WTC11 (cell line): ENCODE measurements at regions not wholly inside any gene's neighbourhood (a gene's known extent, or its start where the extent isn't known, plus 50 kb on each side); places are given as distances from the start of the nearest gene placed in this dataset.

Experiments used
- ATAC-seq: fragments of 200-7000 bp; cut with Tn5 transposase; 2 replicates; pipeline ENCODE4 v1.10.0; 2021; ENCODE audit warnings: mild to moderate bottlenecking, moderate library complexity
- CTCF ChIA-PET: fragments of 300-600 bp; sonication (Branson Sonifier 250); formaldehyde crosslinking; loops from one replicate; lab custom pipeline; 2021; ENCODE audit warnings: antibody characterized with exemption; lab: Charles Lee
- POLR2A ChIA-PET: fragments of 350-600 bp; sonication (Branson Sonifier 250); formaldehyde crosslinking; loops from one replicate; lab custom pipeline; 2021; ENCODE audit warnings: antibody characterized with exemption; lab: Charles Lee
- DNase-seq: peaks from one replicate; pipeline ENCODE4 v3.0.0; 2021; ENCODE audit warnings: low spot score
- H3K27ac Mint-ChIP-seq: 2 replicates; pipeline ENCODE4 v1.8.0; 2021; ENCODE audit warnings: mixed read lengths
- H3K27me3 Mint-ChIP-seq: 2 replicates; pipeline ENCODE4 v1.8.0; 2021; ENCODE audit warnings: low read depth, mild to moderate bottlenecking, moderate library complexity, mixed read lengths
- H3K36me3 Mint-ChIP-seq: 2 replicates; pipeline ENCODE4 v1.8.0; 2021; ENCODE audit warnings: mixed read lengths
- H3K4me1 Mint-ChIP-seq: 2 replicates; pipeline ENCODE4 v1.8.0; 2022; ENCODE audit warnings: mixed read lengths
- H3K4me3 Mint-ChIP-seq: 2 replicates; pipeline ENCODE4 v1.8.0; 2021; ENCODE audit warnings: mild to moderate bottlenecking, moderate library complexity, mixed read lengths
- H3K9me3 Mint-ChIP-seq: 2 replicates; pipeline ENCODE4 v1.8.0; 2021; ENCODE audit warnings: mixed read lengths
- ATF6 ChIP-seq: sonication (generic); formaldehyde crosslinking; IDR thresholded peaks from 2 replicates; pipeline ENCODE4 v1.8.1; 2023; ENCODE audit warnings: mild to moderate bottlenecking, missing genetic modification reagents
- CBFB ChIP-seq: sonication (generic); formaldehyde crosslinking; IDR thresholded peaks from 2 replicates; pipeline ENCODE4 v1.8.1; 2022; ENCODE audit warnings: mild to moderate bottlenecking, low read depth, missing genetic modification reagents
- E2F4 ChIP-seq: sonication (generic); formaldehyde crosslinking; IDR thresholded peaks from 2 replicates; pipeline ENCODE4 v1.8.1; 2022; ENCODE audit warnings: low read depth, mild to moderate bottlenecking, moderate library complexity, missing genetic modification reagents, borderline replicate concordance
- ELF4 ChIP-seq: sonication (generic); formaldehyde crosslinking; IDR thresholded peaks from 2 replicates; pipeline ENCODE4 v1.8.1; 2022; ENCODE audit warnings: low read depth, mild to moderate bottlenecking, moderate library complexity, missing genetic modification reagents
- GABPB1 ChIP-seq: sonication (generic); formaldehyde crosslinking; IDR thresholded peaks from 2 replicates; pipeline ENCODE4 v1.8.1; 2023; ENCODE audit warnings: mild to moderate bottlenecking, missing genetic modification reagents
- GRHL2 ChIP-seq: fragments of 250-450 bp; sonication (Bioruptor Pico); IDR thresholded peaks from 2 replicates; pipeline ENCODE4 v1.8.0; 2022; ENCODE audit warnings: mild to moderate bottlenecking, moderate library complexity; ENCODE audit not compliant: insufficient replicate concordance, severe bottlenecking
- JAZF1 ChIP-seq: fragments of 250-450 bp; sonication (Bioruptor Pico); IDR thresholded peaks from 2 replicates; pipeline ENCODE4 v1.9.0; 2021; ENCODE audit warnings: moderate library complexity, mild to moderate bottlenecking, inconsistent platforms
- NFATC4 ChIP-seq: fragments of 250-450 bp; sonication (Bioruptor Pico); IDR thresholded peaks from 2 replicates; pipeline ENCODE4 v1.9.0; 2021; ENCODE audit warnings: mild to moderate bottlenecking
- NR1H2 ChIP-seq: sonication (generic); formaldehyde crosslinking; IDR thresholded peaks from 2 replicates; pipeline ENCODE4 v1.9.0; 2021; ENCODE audit warnings: mild to moderate bottlenecking, moderate library complexity, missing genetic modification reagents
- NR3C1 ChIP-seq: sonication (generic); formaldehyde crosslinking; conservative IDR thresholded peaks from 2 replicates; pipeline ENCODE4 v1.8.1; 2023; ENCODE audit warnings: low read depth, mild to moderate bottlenecking, missing genetic modification reagents
- TCF7 ChIP-seq: sonication (generic); formaldehyde crosslinking; IDR thresholded peaks from 2 replicates; pipeline ENCODE4 v1.8.0; 2022; ENCODE audit warnings: mild to moderate bottlenecking, low read depth, missing genetic modification reagents, moderate library complexity
- TEAD4 ChIP-seq: sonication (generic); formaldehyde crosslinking; IDR thresholded peaks from 2 replicates; pipeline ENCODE4 v1.8.0; 2022; ENCODE audit warnings: mild to moderate bottlenecking, missing genetic modification reagents
- TP53 ChIP-seq: sonication (generic); formaldehyde crosslinking; IDR thresholded peaks from 2 replicates; pipeline ENCODE4 v1.8.1; 2023; ENCODE audit warnings: mild to moderate bottlenecking, missing genetic modification reagents
- USF1 ChIP-seq: sonication (generic); formaldehyde crosslinking; IDR thresholded peaks from 2 replicates; pipeline ENCODE4 v1.8.0; 2022; ENCODE audit warnings: mild to moderate bottlenecking, missing genetic modification reagents
- ZNF317 ChIP-seq: sonication (generic); formaldehyde crosslinking; IDR thresholded peaks from 2 replicates; pipeline ENCODE4 v1.8.1; 2023; ENCODE audit warnings: low read depth, mild to moderate bottlenecking, moderate library complexity, missing genetic modification reagents, borderline replicate concordance
- ZNF423 ChIP-seq: fragments of 250-450 bp; sonication (Bioruptor Pico); IDR thresholded peaks from 2 replicates; pipeline ENCODE4 v2.1.2; 2022; ENCODE audit warnings: mild to moderate bottlenecking, moderate library complexity
- ZNF512 ChIP-seq: sonication (generic); formaldehyde crosslinking; IDR thresholded peaks from 2 replicates; pipeline ENCODE4 v1.8.1; 2022; ENCODE audit warnings: missing genetic modification reagents, borderline replicate concordance
- TF ChIP-seq, protein P1 (sequence below): sonication (generic); formaldehyde crosslinking; IDR thresholded peaks from 2 replicates; pipeline ENCODE4 v1.8.1; 2023; ENCODE audit warnings: mild to moderate bottlenecking, missing genetic modification reagents, moderate library complexity
- TF ChIP-seq, protein P2 (sequence below): sonication (generic); formaldehyde crosslinking; IDR thresholded peaks from 2 replicates; pipeline ENCODE4 v1.8.0; 2023; ENCODE audit warnings: mild to moderate bottlenecking, missing genetic modification reagents
- TF ChIP-seq, protein P3 (sequence below): fragments of 250-450 bp; sonication (Bioruptor Pico); IDR thresholded peaks from 2 replicates; pipeline ENCODE4 v1.9.0; 2021; ENCODE audit warnings: mild to moderate bottlenecking
- TF ChIP-seq, protein P4 (sequence below): sonication (generic); formaldehyde crosslinking; IDR thresholded peaks from 2 replicates; pipeline ENCODE4 v1.8.1; 2023; ENCODE audit warnings: mild to moderate bottlenecking, moderate library complexity, missing genetic modification reagents

DNA sequence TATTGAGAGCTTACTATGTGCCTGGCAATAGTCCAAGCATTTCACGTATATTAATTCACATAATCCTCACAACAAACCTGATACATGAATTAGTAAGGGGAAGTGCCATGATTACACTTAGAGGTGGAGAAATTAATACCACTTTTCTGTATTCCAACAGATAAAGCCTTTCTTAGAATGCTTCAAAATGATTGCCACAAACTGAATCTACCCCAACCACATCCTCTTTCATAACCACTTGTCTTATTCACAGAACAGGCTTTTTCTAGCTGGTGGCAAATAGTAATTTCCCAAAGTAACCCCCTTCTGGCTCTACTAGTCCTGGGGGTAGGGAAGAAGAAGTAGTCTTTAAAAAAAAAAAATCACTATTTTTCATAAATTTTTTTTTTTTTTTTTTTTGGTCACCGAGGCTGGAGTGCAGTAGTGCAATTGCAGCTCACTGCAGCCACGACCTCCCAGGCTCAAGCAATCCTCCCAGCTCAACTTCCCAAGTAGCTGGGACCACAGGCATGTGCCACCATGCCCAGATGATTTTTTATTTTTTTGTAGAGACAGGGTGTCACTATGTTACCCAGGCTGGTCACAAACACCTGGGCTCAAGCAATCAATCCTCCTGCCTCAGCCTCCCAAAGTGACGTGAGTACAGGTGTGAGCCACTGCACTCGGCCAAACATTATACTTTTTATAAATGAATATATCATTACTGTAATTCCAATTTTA is 59.0 kb upstream of the ARID2 start:
- CTCF ChIA-PET: interaction anchor here (0.6 kb wide), 1 partner anchor 455 kb away, joined by 4 read pairs; no protein-coding TSS in a partner anchor
- Mint-ChIP-seq H3K27ac (no peak overlapping the region), H3K4me3 (no peak overlapping the region), H3K9me3 (peaks cover 4% of the 10 kb centered on the region; the same call in 1 of the 2 replicates), H3K27me3 (no peaks in the 10 kb centered on the region)
- TF ChIP-seq, protein P1, sequence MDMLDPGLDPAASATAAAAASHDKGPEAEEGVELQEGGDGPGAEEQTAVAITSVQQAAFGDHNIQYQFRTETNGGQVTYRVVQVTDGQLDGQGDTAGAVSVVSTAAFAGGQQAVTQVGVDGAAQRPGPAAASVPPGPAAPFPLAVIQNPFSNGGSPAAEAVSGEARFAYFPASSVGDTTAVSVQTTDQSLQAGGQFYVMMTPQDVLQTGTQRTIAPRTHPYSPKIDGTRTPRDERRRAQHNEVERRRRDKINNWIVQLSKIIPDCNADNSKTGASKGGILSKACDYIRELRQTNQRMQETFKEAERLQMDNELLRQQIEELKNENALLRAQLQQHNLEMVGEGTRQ (CRISPR knock-in tag): no peak
- TF ChIP-seq TP53 (CRISPR knock-in tag): no peak
- TF ChIP-seq TEAD4 (CRISPR knock-in tag): no peak
- TF ChIP-seq NR1H2 (CRISPR knock-in tag): no peak
- TF ChIP-seq, protein P2, sequence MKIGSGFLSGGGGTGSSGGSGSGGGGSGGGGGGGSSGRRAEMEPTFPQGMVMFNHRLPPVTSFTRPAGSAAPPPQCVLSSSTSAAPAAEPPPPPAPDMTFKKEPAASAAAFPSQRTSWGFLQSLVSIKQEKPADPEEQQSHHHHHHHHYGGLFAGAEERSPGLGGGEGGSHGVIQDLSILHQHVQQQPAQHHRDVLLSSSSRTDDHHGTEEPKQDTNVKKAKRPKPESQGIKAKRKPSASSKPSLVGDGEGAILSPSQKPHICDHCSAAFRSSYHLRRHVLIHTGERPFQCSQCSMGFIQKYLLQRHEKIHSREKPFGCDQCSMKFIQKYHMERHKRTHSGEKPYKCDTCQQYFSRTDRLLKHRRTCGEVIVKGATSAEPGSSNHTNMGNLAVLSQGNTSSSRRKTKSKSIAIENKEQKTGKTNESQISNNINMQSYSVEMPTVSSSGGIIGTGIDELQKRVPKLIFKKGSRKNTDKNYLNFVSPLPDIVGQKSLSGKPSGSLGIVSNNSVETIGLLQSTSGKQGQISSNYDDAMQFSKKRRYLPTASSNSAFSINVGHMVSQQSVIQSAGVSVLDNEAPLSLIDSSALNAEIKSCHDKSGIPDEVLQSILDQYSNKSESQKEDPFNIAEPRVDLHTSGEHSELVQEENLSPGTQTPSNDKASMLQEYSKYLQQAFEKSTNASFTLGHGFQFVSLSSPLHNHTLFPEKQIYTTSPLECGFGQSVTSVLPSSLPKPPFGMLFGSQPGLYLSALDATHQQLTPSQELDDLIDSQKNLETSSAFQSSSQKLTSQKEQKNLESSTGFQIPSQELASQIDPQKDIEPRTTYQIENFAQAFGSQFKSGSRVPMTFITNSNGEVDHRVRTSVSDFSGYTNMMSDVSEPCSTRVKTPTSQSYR (CRISPR knock-in tag): no peak
- TF ChIP-seq USF1: no peak
- TF ChIP-seq ZNF512 (CRISPR knock-in tag): no peak
- no peak for TF ChIP-seq ZNF317 (CRISPR knock-in tag)
- TF ChIP-seq GABPB1 (CRISPR knock-in tag): no peak
- no peak for TF ChIP-seq ELF4
- no peak for TF ChIP-seq JAZF1 (CRISPR knock-in tag)
- no peak for TF ChIP-seq ZNF423 (CRISPR knock-in tag)
- TF ChIP-seq, all 79 proteins: peak for 0
- DNase-seq: no peak
- Mint-ChIP-seq H3K4me1 (peaks cover 3% of the 10 kb centered on the region), H3K36me3 (no peaks in the 10 kb centered on the region)
- POLR2A ChIA-PET: no interaction called here
- no peak for ATAC-seq

DNA sequence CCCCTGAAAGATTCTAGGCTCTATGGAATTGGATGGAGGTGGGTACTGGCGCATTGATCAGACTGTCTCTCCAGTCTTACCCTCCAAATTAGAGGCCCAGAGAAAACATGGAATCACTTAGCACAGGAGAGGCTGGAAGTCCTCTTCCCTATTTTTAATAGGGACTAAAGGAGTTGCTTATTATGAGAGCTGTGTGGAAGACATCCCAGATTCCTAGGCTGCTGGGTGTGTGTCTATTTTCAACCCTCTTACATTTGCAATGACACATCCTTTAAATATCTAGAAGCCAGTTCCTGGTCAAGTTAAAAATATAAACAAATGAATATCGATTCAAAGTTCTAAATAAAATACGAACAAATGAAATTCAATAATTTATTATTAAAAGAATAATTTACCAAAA is 58.3 kb upstream of the ARID2 start:
- ATAC-seq (no peak), DNase-seq (no peak)
- Mint-ChIP-seq H3K4me1 (peaks cover 3% of the 10 kb centered on the region), H3K9me3 (peaks cover 2% of the 10 kb centered on the region; the same call in 1 of the 2 replicates), H3K27ac (no peak overlapping the region), H3K36me3 (no peaks in the 10 kb centered on the region), H3K4me3 (no peak overlapping the region), H3K27me3 (no peaks in the 10 kb centered on the region)
- ChIA-PET POLR2A (no interaction called here), CTCF (no interaction called here)
- TF ChIP-seq ATF6: no peak
- no peak for TF ChIP-seq E2F4 (CRISPR knock-in tag)
- no peak for TF ChIP-seq GRHL2
- TF ChIP-seq NFATC4 (CRISPR knock-in tag): no peak
- TF ChIP-seq NR3C1 (CRISPR knock-in tag): no peak
- TF ChIP-seq TCF7 (CRISPR knock-in tag): no peak
- TF ChIP-seq, protein P3, sequence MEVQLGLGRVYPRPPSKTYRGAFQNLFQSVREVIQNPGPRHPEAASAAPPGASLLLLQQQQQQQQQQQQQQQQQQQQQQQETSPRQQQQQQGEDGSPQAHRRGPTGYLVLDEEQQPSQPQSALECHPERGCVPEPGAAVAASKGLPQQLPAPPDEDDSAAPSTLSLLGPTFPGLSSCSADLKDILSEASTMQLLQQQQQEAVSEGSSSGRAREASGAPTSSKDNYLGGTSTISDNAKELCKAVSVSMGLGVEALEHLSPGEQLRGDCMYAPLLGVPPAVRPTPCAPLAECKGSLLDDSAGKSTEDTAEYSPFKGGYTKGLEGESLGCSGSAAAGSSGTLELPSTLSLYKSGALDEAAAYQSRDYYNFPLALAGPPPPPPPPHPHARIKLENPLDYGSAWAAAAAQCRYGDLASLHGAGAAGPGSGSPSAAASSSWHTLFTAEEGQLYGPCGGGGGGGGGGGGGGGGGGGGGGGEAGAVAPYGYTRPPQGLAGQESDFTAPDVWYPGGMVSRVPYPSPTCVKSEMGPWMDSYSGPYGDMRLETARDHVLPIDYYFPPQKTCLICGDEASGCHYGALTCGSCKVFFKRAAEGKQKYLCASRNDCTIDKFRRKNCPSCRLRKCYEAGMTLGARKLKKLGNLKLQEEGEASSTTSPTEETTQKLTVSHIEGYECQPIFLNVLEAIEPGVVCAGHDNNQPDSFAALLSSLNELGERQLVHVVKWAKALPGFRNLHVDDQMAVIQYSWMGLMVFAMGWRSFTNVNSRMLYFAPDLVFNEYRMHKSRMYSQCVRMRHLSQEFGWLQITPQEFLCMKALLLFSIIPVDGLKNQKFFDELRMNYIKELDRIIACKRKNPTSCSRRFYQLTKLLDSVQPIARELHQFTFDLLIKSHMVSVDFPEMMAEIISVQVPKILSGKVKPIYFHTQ: no peak
- TF ChIP-seq, protein P4, sequence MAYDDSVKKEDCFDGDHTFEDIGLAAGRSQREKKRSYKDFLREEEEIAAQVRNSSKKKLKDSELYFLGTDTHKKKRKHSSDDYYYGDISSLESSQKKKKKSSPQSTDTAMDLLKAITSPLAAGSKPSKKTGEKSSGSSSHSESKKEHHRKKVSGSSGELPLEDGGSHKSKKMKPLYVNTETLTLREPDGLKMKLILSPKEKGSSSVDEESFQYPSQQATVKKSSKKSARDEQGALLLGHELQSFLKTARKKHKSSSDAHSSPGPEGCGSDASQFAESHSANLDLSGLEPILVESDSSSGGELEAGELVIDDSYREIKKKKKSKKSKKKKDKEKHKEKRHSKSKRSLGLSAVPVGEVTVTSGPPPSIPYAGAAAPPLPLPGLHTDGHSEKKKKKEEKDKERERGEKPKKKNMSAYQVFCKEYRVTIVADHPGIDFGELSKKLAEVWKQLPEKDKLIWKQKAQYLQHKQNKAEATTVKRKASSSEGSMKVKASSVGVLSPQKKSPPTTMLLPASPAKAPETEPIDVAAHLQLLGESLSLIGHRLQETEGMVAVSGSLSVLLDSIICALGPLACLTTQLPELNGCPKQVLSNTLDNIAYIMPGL (CRISPR knock-in tag): no peak
- TF ChIP-seq CBFB (CRISPR knock-in tag): no peak
